HG03342 (cell line): ENCODE measurements at regions not wholly inside any gene's neighbourhood (a gene's known extent, or its start where the extent isn't known, plus 50 kb on each side); places are given as distances from the start of the nearest gene placed in this dataset.

ENCODE experiments used
- ATAC-seq: cut with Tn5 transposase; IDR thresholded peaks from one replicate; pipeline ENCODE4 v1.9.1; 2021; ENCODE audit warnings: mild to moderate bottlenecking, moderate library complexity; ENCODE audit not compliant: unreplicated experiment

DNA sequence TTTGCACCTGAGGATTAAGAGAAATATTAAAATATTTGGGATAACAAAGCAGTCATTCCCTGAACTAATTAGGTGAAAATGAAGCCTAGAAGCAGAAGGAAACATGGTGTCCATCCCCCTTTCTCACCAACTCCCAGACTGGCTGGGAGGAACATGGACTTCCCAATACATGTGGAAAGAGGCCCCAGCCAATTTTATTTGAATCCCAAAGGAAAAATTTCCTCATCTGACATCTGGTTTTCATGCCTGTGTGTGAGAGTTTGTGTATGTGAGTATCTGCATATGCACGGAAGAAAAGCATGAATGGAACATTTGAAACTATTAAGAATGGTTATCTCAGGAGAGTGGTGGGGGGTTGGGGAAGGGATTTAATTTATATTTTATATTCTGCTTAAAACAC, 84.3 kb downstream of the COPS8 start:
- no peak for ATAC-seq

DNA sequence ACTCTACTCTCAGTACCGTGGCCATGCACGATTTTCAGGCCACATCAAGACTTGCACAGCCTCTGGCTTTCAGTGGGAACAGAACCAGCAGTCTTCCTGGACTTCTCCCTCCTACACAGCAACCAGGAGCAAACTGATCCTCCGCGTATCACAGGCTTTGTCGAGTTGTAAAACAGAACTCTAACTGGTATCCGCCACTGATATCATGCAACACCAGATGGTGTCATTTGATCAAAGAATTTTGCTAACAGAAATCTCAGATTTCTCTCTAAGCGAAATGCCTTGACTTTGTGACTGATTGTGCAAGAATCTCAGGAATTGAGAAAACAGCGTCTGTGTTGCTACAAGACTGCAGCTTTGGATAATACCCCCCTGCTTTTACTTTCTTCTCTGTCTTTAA, 85.7 kb downstream of the COPS8 start:
- no peak for ATAC-seq

DNA sequence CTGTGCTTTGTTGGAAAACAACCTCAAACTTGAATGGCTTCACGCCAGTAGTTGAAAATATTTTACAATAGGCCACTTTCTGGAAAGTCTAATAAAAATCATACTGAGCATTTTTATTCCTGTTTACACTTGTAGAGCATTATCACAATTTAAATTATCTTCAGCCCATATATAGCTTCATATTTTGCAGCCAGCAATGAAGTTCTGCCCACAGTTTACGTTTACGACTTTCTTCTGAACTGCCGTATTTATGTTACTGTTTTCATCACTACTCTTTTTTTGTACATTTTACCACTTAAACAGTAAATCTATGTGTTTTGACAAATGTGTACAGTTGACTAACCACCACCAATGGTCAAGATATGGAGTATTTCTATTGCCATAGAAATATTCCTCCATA, 86.2 kb downstream of the COPS8 start:
- no peak for ATAC-seq

DNA sequence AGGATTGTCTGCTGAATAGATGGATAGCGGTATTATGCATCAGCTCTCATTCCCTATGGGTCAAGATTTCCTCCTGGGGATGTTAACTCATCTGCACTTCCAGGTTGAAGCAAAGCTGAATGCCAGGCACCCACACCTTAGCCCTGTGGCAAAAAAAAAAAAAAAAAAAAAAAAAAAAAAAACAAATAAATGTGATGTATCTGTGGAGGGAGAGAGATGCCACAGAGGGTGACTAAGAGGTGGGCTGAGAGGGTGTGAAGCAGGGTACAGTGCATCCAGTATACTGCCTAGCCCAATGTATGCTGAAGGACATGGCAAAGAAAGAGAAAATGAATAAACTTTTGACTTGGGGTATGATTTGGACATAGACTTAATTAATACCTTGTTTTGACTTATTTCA, 91.4 kb downstream of the COPS8 start:
- no peak for ATAC-seq

DNA sequence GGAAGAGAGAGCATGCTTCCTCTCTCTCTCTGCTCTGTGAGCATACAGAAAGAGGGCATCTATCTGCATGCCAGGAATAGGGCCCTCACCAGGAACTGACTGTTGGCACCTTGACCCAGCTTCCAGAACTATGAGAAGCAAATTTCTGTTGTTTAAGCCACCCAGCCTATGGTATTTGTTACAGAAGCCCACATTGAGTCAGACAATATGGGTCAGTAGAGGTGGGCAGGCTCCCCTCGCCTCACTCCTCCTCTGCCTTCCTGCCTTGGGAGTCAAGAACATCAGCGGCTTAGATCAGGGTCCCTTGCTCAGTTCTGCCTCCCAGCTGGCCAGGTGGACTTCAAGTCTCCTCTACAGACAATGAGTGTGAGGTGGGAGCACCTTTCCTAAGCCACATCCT, 92.3 kb downstream of the COPS8 start:
- no peak for ATAC-seq

DNA sequence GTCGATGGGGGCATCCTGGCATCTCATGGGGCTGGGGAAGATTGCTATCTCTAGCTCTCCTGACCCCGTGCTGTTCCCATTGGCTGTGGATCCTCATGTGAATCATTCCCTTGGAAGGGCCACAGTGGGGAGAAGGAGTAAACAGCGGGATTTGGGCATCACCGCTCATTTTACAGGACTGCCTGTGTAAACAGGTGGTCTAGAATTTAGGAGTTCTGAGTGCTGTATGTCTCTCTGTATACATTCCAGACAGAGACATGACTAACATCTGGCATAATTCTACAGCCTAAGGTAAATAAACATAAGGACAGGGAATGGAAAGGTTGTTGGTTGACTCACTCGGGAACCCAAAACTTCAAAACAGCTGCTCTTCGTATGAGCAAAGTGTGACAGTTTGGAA, 92.7 kb downstream of the COPS8 start:
- ATAC-seq: no peak

DNA sequence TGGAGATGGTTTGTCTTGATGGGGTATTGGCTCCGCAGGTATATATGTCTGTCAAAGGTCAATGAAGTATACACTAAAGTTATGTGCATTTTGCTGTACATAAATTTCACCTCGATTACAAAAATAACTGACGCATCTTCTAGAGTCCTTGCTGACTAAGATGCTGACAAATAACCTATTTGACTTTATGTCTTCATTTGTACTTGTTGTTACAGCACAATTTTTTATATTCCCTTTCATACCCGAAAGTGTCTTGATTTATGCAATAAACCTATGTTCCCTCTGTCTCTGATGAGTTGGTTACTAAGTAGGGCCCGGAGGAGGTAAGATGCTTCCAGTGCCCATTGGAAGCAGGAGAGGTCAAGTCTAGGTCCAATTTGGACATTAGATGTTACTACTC, 93.5 kb downstream of the COPS8 start:
- ATAC-seq: no peak

DNA sequence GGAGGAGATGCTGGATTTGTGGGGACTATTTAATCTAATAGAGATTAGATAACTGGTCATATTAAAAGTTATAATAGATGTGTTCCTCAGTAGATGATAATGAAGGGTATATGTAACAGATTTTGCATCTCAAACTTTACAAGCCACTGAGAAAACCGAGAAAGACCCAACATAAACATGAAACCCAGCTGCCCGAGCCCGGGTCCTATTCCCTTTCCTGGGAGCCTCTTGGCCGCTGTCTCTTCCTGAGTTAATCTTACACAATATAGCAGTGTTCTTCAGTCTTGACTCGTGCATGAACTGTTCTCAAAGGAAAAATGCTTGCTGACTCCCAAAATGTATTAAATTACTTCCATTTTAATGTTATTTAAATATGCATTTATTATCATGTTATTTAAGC, 94.5 kb downstream of the COPS8 start:
- no peak for ATAC-seq

DNA sequence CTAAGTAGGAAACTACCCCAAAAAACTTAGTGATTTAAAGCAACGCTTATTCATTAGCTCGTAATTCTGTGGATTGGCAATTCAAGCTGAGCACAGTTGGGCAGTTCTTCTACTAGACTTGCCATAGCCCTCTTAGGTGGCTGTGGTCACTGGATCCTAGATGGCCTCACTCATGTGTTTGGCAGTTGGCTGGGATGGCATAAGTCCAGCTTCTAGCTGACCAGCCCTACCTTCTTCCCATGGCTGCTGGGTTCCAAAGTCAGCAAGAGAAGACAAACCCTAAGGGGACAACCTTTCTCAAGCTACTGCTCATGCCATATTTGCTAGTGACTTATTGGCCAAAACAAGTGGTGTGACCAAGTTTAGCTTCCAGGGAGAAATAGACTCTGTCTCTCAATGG, 95.3 kb downstream of the COPS8 start:
- no peak for ATAC-seq

DNA sequence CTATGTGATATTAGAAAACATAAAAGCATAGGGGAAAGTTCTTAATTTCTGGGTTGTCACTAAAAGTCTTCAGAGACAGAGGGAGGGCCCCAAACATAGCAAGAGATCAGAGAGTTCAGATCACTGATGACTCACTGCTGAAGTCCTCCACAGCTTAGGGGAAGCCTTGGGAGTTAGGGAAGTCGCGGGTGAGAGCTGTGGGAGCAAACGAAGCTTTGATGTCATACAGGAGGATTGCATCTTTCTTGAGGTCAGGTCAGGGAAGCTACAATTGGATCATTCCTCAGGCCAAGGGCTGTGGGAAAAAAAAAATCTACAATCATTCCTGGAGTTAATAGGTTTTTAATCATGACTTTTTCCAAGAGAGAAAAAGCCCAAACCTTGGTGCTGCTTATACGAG, 96.2 kb downstream of the COPS8 start:
- no peak for ATAC-seq

DNA sequence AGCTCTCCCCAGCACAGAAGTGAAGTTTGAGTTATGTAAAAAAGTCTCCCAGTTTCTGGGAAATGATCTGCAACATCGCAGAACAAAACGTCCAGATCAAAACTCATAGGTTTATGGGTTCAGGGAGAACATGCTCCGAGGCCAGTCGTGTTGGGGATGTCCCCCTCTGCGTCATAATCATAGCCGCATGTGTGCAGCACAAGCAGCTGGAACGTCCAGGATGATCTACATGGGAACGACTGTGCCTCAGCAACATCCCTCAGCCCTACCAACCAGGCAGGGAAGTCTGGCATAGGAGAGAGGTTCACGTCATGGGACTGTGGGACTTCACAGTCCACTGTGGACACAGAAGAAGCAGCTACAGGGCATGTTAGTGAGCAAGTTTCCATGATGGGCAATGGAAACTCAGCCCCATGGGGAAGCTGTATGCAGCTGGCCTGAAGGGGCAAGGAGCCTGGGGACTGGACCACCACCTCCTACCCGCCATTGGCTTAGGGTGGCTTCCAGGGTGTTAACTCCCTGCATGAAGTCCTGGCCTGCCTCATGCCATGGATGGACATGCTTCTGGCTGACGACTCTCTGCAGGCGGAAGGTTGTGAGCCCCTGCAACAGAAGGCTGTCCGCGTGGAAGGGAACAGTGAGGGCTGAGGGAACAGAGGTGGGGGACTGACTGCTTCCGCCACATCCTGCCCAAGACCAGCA, 96.9 kb downstream of the COPS8 start:
- ATAC-seq: no peak

DNA sequence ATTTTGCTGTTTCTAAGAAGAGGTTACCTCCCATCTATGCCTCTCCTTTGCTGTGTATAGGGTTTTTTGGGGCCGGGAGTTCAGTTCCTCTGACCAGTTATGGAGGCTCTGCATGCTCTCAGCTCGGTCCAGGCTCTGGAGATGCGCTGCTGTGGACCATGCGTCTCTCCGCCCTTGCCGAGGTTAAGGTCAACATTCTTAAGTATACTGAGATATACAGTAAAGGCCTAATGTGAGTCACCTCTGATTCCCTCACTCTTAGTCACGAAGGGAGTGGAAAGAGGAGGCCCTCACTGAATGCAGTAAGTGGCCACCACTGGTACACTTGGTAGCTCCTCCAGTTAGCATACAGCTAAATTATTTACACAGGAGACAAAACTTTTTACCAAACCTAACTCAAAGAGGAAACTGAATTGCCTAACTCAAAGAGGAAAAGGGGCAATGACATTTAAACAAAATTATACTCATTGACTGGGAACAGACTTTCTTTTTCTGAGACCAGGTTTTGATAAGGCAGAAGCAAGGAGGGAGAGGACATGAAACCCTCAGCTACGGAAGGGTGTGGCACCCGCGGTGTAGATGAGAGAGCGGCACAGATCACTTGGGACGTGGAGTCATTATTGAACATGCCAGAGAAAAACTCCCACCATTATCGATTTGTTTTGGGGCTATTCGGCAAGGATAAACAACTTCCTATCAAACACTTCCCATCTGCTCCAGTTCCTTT, 98.7 kb downstream of the COPS8 start:
- ATAC-seq: no peak

DNA sequence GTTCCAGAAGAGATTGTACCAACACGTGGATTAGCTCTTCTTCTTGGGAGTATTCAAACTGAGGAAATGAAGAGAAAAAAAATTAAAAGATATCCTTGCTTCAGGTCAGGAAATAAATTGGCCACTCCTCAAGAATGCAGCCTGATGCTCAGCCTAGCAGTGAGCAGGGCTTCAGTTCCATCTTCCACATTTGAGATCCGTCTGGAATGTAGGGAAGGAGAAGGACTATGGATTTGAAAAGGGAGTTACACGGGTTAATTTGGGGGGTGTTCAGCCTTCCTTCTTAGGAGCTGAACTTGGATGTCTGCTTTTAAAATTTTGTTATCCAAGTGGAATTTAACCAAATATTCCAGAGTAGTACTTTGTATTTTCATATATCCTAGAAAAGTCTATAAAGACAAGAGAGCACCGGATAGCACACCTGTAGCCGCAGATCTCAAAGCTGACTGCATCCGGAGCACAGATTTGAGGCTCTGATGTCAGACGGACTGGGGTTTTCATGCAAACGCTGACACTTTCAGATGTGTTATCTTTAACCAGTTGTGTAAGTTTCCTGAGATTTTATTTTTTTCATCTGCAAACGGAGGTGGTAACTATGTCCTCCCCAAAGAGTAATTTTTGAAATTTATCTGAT, 99.3 kb downstream of the COPS8 start:
- ATAC-seq: no peak

DNA sequence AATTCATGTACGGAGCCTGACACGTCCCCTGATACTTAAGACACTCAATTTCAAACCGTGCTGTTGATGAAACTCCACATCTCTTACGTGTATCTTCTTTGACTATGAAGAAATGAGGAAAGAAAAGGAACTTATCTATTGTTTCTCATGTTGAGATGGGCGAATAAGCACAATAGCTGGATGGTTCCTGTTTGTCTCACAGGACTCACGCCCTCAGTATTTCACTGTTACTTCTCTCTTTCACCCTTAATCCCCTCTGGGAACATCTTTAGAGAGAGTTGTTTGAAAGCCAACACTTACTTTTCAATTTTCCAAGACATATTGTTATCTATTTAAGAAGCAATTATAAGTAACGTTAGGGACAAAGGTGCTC, 99.8 kb downstream of the COPS8 start:
- ATAC-seq: no peak

DNA sequence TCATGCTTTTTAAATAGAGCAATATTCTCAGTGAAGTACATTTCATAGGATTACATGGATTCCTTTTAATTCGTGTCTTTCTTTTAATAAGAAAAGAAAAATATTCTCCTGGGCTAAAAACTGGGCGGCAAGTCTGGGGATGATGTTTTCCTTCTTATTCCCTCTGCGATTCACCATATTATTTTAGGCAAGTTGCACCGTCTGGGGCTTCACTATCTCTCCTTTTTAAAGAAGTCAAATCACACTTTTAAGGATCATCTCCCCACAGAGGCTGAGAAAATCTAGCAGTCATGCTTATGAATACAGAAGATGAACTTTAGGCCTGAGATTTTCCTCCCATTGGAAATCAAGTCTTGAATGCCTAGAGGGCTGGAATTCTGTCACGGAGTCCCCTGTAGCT, 104.1 kb downstream of the COPS8 start:
- ATAC-seq: no peak

DNA sequence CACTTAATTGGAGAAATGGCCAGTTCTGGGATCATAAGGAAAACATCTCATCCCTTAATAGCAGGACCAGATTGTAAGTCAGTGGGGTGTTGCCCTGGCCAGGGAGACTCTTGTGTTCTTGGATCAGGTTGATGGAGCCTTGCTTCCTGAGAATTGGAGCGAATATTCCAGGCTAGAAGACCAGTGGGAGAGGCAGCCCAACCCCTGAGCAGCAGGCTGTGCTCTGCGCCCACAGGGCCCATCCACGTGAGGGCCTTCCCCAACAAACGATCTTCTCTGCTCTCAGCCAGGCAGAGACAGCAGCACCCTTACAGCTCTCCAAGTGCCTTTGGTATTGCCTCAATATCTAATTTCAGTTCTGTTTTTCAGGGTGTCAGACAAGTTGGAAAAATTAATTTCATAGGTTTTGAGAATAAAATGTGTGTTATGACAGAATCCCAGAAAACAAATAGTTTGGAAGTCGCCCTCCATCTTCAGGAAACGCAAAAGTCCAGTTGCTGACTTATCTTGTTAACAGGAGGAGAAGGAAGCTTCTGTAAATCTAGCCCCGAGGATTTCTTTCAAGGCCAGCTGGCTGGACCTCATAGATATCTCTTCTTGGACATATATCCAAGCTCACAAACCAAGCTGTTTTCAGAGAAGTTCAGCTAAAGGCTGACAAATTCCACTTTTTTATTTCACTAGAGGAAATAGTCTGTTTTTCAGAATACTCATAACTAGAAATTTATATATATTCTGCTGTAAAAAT, 105.5 kb downstream of the COPS8 start:
- ATAC-seq: no peak

DNA sequence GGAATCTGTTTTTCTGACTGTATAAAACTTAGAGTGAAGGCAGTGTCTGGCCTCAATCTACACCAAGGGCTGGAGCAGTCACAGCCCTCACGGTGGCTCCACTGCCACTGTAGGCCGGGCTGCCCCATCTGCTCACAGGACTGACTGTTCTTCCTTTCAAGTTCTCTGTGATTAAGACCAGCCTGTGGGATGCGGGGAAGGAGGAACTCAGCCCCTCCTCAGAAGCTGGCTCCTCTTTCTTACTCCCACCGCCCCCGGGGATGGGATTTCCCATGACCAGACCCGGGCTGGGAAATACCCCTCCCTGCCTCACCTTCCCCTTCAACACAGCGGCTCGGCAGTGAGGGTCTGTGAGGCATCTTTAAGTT, 106.0 kb downstream of the COPS8 start:
- no peak for ATAC-seq

DNA sequence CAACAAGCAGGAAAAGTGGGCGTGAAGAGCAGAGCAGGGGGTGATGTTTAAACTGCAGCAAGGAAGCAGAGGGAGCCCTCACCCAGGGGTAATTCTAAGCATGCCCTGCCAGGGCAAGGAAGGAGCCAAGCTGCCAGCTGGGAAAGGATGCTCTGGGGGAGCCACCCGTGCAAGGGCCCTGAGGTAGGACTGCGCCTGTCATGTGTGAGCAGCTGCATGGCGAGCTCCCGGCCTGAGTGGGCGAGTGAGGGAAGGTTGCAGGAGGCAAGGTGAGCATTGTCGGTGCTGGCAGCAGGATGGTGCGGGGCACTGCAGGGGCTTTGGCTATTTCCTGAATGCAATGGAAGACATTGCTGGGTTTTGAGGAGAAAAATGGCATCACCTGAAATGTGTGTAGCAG, 107.2 kb downstream of the COPS8 start:
- no peak for ATAC-seq

DNA sequence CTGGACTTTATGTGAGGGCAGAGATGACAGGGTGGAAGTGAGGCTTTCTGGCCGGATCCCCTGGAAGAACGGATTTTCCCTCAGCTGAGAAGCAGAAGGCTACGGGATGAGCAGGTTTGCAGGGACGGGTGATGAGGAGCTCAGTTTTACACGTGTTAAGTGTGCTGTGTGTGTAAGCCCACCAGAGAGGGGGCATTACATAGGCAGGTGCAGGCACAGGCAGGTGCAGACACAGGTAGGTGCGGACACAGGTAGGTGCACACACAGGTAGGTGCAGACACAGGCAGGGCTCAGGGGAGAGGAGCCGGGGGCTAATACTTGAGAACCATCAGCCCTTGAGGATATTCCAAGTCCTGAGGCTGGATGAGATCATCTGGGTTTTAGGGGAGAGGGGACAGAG, 107.7 kb downstream of the COPS8 start:
- no peak for ATAC-seq

DNA sequence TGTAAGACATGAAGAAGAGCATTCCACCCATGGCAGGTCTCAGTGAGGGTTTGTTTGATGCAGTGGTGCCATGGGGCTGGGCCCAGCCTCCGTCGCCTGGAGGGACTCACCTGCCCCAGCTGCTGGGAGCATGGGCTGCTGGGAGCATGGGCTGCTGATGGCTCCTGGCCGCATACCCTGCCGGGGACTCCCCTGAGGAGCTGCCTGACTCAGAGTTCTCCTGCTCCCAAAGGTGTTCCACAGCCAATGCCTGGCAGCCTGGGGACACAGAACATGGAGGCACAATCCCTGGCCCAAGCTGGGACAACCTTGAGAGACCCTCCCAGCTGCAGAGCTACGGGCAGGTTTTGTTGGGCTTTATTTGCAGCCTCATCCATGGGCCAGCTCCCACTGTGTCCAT, 108.4 kb downstream of the COPS8 start:
- no peak for ATAC-seq

DNA sequence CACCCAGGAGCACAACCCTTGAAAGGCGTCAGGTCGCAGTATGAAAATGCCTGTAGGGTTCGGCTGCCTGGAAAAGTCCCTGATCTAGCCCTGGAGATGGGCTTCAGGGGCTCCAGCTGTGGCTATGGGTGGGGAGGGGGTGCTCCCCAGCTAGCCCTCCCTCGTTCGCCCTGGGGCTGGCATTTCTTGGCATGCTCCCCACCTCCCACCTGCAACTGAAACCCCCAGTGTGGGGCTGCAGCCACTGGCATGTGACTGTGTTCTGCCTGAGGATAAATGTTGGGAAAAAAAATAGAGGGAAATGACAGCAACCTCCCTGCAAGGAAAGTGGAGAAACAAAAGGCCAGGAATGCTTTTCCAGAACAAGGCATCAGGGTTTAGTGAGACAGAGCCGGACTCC, 109.2 kb downstream of the COPS8 start:
- no peak for ATAC-seq
